GM10266 (cell line): ENCODE measurements at regions not wholly inside any gene's neighbourhood (a gene's known extent, or its start where the extent isn't known, plus 50 kb on each side); places are given as distances from the start of the nearest gene placed in this dataset.

Experiments
- DNase-seq: peaks from one replicate; pipeline ENCODE4 v3.0.0; 2012; ENCODE audit errors: extremely low spot score
- TF ChIP-seq, protein P1 (sequence below): IDR thresholded peaks from 2 replicates; pipeline ENCODE4 v1.5.1; 2012; ENCODE audit warnings: mild to moderate bottlenecking, low read depth; ENCODE audit not compliant: control insufficient read depth, insufficient read depth; ENCODE audit errors: missing control alignments

DNA sequence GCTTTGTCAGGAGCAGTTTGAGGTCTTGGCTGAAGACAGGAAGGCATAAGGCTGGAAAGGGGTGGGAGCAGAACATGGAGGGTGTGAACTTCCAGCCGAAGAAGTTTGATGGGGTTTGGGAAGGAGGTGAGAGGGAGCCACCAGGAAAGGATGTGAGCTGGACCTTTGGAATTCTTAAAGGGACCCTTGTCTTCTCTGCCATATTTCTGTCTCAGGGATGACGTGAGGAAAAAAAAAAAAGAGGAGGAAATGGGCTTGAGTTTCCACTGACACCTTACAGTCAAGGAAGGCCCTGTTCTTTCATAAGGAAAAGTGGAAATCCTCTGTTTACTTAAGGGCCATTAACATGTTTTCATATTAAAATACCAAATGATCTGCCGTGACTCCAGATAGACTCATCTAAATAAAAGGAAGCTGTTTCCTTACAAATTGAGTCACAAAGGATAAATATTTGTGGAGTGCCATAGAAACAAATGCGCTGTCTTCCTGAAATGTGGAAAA is 132.1 kb downstream of the PALM2AKAP2 start:
- TF ChIP-seq, protein P1, sequence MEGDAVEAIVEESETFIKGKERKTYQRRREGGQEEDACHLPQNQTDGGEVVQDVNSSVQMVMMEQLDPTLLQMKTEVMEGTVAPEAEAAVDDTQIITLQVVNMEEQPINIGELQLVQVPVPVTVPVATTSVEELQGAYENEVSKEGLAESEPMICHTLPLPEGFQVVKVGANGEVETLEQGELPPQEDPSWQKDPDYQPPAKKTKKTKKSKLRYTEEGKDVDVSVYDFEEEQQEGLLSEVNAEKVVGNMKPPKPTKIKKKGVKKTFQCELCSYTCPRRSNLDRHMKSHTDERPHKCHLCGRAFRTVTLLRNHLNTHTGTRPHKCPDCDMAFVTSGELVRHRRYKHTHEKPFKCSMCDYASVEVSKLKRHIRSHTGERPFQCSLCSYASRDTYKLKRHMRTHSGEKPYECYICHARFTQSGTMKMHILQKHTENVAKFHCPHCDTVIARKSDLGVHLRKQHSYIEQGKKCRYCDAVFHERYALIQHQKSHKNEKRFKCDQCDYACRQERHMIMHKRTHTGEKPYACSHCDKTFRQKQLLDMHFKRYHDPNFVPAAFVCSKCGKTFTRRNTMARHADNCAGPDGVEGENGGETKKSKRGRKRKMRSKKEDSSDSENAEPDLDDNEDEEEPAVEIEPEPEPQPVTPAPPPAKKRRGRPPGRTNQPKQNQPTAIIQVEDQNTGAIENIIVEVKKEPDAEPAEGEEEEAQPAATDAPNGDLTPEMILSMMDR = no peak
- no peak for DNase-seq

DNA sequence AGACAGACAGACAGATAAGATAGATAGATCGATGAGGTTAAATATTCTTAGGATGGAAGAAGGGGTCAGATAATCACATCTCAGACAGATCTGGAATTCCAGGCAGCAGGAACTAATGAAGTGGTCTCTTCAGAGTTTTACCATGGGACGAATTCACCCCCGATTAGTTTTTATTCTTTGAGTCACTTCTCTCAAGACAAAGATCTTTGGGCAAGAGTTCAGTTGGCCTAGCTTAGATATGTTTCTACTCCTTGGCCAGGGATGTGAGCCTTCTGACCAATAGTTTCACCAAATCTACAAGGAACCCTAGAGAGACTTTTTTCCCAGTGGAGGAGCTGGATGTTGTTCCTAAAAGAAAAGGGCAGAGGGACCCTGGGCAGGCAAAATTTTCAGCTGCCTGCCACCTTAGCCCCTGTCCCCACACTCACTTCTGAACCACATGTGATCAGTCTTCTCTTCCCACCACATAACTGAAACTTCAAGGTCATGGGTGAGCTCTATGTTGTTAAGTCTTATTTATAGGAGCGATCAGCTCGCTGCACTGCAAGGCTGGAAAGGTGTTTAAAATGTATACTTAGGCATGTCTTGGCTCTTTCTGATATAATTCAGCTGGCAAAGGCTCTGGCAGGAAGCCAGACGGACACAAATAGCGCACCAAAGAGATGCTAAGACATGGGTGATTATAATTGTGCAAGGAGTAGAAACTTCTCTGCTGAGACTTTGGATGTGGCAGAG is 132.9 kb downstream of the PALM2AKAP2 start:
- TF ChIP-seq, protein P1 = no peak
- DNase-seq = no peak

GRCh38 chr9:109913461-109913810 is 133.4 kb downstream of the PALM2AKAP2 start:
- DNase-seq = no peak
- TF ChIP-seq, protein P1 = no peak

GRCh38 chr9:109914280-109915027 is 134.5 kb downstream of the PALM2AKAP2 start:
- no peak for DNase-seq
- TF ChIP-seq, protein P1 = no peak

DNA sequence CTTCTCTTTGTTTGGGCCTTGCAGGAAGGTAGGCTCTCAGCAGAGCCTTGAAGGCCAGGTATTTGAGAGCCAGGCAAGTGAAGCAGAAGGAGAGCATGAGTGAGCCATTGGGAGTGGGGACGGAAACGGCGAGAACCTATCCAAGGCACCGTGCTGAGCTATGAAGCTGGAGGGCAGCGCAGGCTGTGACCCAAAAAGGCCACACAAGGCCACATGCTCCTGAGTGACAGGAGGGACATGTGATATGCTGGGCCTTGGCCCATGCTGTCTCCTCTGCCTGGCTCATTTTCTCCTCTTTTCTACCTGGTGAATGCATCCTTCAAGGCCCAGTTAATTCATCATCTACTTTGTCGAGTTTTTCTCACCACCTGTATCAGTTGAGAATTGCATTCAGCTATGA is 136.3 kb downstream of the PALM2AKAP2 start:
- TF ChIP-seq, protein P1 = no peak
- DNase-seq = no peak

GRCh38 chr9:109918339-109919163 is 138.6 kb downstream of the PALM2AKAP2 start:
- peak; percentile 32 for DNase-seq
- TF ChIP-seq, protein P1 = no peak
